ENCODE measurements at regions not wholly inside any gene's neighbourhood (a gene's known extent, or its start where the extent isn't known, plus 50 kb on each side); places are given as distances from the start of the nearest gene placed in this dataset.
"Not testable (repeated sequence)": the region's sequence is repeated elsewhere in the genome, so short reads cannot be mapped to it uniquely, and the experiment has no call there.

GRCh38 chr18:73681912-73682311, 465.7 kb downstream of the FBXO15 start:
- DNase-seq (ENCODE audit: low spot score) = no peak

DNA sequence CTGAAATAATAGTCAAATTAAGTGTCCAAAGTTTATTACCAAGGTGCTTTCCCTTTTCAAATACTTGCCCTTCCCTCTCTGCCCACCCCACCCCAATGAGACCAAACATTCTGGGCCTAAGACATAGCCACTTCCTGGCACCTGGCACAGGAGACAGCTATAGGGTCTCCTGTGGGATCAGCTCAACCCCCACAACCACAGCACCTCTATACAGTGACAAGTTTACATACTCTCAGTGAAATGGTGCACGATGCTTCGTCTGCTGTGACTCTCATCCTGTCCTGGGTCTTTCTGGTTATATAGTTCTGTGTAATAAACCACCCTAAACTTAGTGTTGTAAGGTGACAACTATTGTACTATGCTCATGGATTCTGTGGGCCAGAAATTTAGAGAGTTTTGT, 466.2 kb downstream of the FBXO15 start:
- DNase-seq (ENCODE audit: low spot score) = no peak

GRCh38 chr18:73679941-73680712, 467.5 kb downstream of the FBXO15 start:
- no peak for DNase-seq (ENCODE audit: low spot score)

DNA sequence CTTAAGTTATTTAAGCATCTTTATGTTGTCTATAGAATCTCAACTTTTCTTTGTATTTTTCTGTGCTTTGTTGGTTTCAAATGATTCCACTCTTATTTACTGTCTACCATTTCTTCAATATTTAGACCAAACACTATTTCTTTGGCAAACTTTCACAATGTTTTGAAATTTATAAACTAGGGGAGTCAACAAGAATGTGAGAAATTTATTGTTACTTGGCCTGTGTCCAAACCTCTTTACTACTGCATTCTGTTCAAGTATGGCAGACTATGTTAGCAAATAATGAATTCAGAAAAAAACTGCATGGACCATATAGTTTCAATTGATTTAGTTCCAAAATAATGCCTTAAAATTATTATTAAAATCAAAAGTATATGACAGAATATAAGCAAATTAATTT, 470.2 kb downstream of the FBXO15 start:
- DNase-seq (ENCODE audit: low spot score) = no peak

GRCh38 chr18:73674125-73674865, 473.3 kb downstream of the FBXO15 start:
- no peak for DNase-seq (ENCODE audit: low spot score)

- DNase-seq (ENCODE audit: low spot score) = not testable (repeated sequence)
These were observed 476.2 kb downstream of the FBXO15 start for GRCh38 chr18:73671480-73671879.

- no peak for DNase-seq (ENCODE audit: low spot score)
These were observed 477.1 kb downstream of the FBXO15 start for GRCh38 chr18:73670524-73670923.

- DNase-seq (ENCODE audit: low spot score) = no peak
These were observed 477.6 kb downstream of the FBXO15 start for GRCh38 chr18:73670039-73670438.

GRCh38 chr18:73669297-73669696, 478.3 kb downstream of the FBXO15 start:
- peak; percentile 46 for DNase-seq (ENCODE audit: low spot score)

- DNase-seq (ENCODE audit: low spot score) = no peak
These were observed 479.6 kb downstream of the FBXO15 start for GRCh38 chr18:73668051-73668450.

DNA sequence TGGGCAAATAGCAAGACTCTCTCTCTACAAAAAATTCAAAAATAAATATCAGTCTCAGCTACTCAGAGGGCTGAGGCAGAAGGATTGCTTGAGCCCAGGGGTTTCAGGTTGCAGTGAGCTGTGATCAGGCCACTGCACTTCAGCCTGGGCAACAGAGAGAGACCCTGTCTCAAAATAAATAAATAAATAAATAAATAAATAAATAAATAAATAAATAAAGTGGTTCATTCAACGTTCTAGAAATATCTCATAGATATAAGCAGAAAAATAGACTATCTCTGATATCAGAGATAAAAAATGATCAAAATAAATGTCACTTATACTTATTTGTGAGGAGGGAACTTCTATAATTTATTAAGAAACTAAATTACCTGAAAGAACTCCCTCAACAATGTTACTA, 480.9 kb downstream of the FBXO15 start:
- no peak for DNase-seq (ENCODE audit: low spot score)

GRCh38 chr18:73664896-73665295, 482.7 kb downstream of the FBXO15 start:
- DNase-seq (ENCODE audit: low spot score) = no peak

GRCh38 chr18:73663581-73663980, 484.1 kb downstream of the FBXO15 start:
- DNase-seq (ENCODE audit: low spot score) = no peak

DNA sequence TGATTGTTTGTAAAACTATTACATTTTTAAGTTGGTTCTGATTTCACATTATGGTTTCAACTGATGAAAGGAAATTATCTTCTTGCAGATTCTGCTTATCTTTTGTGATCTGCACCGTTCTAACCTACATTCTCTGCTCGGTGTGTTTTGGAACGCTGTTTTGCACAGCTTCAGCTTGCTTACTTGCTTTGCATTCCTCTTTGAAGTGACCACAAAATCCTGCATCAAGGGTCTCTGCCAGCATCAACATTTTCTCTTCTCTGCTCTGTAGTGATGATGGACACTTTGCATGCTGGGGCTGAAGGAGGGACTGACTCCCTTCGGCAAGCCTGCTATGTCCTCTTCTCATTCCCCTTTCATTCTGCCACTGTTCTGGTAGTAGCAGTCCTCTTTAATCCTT, 485.2 kb downstream of the FBXO15 start:
- no peak for DNase-seq (ENCODE audit: low spot score)

- no peak for DNase-seq (ENCODE audit: low spot score)
These were observed 486.4 kb downstream of the FBXO15 start for GRCh38 chr18:73660931-73661856.

DNA sequence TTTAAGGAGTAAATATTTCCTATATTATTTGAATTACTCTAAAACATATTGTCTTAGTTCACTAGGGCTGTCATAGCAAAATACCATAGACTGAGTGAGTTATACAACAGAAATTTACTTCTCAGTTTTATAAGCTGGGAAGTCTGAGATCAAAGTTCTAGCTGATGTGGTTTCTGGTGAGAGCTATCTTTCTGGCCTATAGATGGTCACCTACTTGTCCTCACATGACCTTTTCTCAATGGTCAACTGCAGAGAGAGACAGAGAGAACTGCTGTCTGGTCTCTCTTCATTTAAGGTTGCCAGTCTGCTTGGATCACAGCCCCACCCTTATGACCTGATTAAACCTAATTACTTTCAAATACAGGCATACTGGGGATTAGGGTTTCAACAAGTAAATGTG, 490.9 kb downstream of the FBXO15 start:
- no peak for DNase-seq (ENCODE audit: low spot score)

GRCh38 chr18:73653827-73654226, 493.8 kb downstream of the FBXO15 start:
- DNase-seq (ENCODE audit: low spot score) = no peak

GRCh38 chr18:73653251-73653650, 494.4 kb downstream of the FBXO15 start:
- no peak for DNase-seq (ENCODE audit: low spot score)

DNA sequence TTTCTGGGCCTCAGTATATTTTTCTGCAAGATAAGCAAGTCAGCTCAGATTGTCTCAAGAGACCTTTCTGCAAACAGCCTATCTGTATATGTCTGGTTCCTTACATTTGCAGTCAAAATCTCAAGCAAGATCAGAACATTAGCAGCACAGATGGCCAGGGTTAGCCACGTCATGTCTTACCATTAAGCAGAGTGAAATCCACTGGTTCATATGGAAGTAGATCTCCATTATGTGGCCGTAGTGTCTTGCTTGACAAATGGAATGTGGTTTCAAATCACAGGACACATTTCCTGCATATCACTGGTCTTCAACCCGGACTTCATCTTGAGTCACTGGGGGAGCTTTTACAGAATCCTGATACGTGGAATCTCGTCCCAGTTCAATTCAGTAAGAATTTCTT, 500.2 kb downstream of the FBXO15 start:
- DNase-seq (ENCODE audit: low spot score) = no peak

DNA sequence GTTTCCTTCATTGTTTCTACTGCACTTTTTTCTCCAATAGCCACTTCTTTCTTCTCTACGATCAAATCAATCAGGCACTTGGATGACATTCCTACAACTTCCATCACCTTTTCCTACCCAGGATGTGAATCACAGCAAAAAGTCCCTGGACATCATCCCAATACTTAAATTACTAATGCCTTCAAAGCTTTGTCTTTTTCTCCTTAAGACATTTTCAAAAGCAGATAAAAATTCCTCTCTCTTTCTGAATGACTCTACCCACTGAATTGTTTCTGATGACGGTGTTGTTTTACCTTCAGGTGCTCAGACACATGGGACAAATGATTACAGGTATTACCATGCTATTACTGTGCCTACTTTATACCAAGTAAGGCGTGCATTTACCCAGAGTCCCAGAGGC, 500.9 kb downstream of the FBXO15 start:
- DNase-seq (ENCODE audit: low spot score) = no peak

- DNase-seq (ENCODE audit: low spot score) = no peak
These were observed 501.4 kb downstream of the FBXO15 start for GRCh38 chr18:73646196-73646595.

DNA sequence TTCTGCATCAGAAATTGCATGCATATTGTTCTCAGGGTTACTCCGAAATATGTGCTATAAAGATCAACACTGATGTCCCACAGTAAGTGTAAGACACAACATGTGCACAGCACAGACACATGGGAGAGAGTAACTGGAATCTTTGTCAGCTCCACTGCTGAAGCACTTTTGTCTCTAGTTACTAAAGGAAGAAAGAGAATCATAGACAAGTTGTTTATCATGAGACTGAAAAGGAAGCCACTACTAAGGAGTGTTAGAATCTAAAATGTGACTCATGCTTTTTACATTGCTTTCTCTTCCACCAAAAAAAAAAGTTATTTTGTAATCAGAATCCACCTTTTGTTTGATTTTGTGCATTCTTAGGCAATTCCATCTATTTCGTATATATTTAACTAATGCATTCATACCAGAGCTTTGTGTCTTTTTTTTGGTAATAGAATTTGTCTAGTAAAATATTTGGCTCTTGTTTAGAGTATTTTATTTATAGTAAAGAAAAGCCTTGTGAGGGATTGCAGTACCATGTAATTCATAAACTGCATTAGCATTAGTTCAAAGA, 502.4 kb downstream of the FBXO15 start:
- no peak for DNase-seq (ENCODE audit: low spot score)

Data from H4 (cell line).